Astrocyte (in vitro differentiated cells and primary cell): ENCODE measurements at regions not wholly inside any gene's neighbourhood (a gene's known extent, or its start where the extent isn't known, plus 50 kb on each side); places are given as distances from the start of the nearest gene placed in this dataset.

Experiments
- DNase-seq: peaks from one replicate; pipeline ENCODE4 v3.0.0-alpha.2; 2010; ENCODE audit warnings: low read depth
- FAIRE-seq: peaks from 2 replicates; lab custom pipeline; 2011; peaks lifted over from hg19 to GRCh38; lab: Jason Lieb, UNC
- H2AFZ ChIP-seq: 2 replicates; pipeline ENCODE4 v1.6.0; 2012; ENCODE audit warnings: low read depth, low read length, inconsistent platforms
- H3K27ac ChIP-seq: 2 replicates; pipeline ENCODE4 v1.5.1; 2011; ENCODE audit warnings: low read depth, low read length, inconsistent platforms
- H3K27me3 ChIP-seq: 2 replicates; pipeline ENCODE4 v1.6.0; 2011; ENCODE audit warnings: low read length, inconsistent platforms; ENCODE audit not compliant: insufficient read depth
- H3K36me3 ChIP-seq: 2 replicates; pipeline ENCODE4 v1.5.1; 2011; ENCODE audit warnings: low read length, inconsistent platforms; ENCODE audit not compliant: insufficient read depth
- H3K4me1 ChIP-seq: 2 replicates; pipeline ENCODE4 v1.5.1; 2011; ENCODE audit warnings: low read length, inconsistent platforms; ENCODE audit not compliant: insufficient read depth
- H3K4me2 ChIP-seq: 2 replicates; pipeline ENCODE4 v1.6.0; 2012; ENCODE audit warnings: low read length, inconsistent platforms
- H3K4me3 ChIP-seq: 2 replicates; pipeline ENCODE4 v1.5.1; 2011; ENCODE audit warnings: low read depth, mild to moderate bottlenecking, low read length, inconsistent platforms; ENCODE audit not compliant: insufficient read depth
- H3K79me2 ChIP-seq: 2 replicates; pipeline ENCODE4 v1.6.0; 2012; ENCODE audit warnings: mild to moderate bottlenecking, low read length, inconsistent platforms; ENCODE audit not compliant: insufficient read depth
- H3K9ac ChIP-seq: 2 replicates; pipeline ENCODE4 v1.6.0; 2012; ENCODE audit warnings: mild to moderate bottlenecking, low read length, inconsistent platforms
- H3K9me3 ChIP-seq: 2 replicates; pipeline ENCODE4 v1.5.1; 2012; ENCODE audit warnings: low read depth, mild to moderate bottlenecking, low read length, inconsistent platforms; ENCODE audit not compliant: insufficient read depth
- H4K20me1 ChIP-seq: 2 replicates; pipeline ENCODE4 v1.6.0; 2012; ENCODE audit warnings: low read length, inconsistent platforms; ENCODE audit not compliant: insufficient read depth
- H3K27ac Mint-ChIP-seq: one replicate; pipeline ENCODE4 v1.8.0; 2021; ENCODE audit warnings: mild to moderate bottlenecking, mixed read lengths; ENCODE audit not compliant: unreplicated experiment
- H3K27me3 Mint-ChIP-seq: one replicate; pipeline ENCODE4 v1.8.0; 2021; ENCODE audit warnings: low read depth, mixed read lengths; ENCODE audit not compliant: unreplicated experiment
- H3K36me3 Mint-ChIP-seq: one replicate; pipeline ENCODE4 v1.8.0; 2021; ENCODE audit warnings: low read depth, mixed read lengths; ENCODE audit not compliant: unreplicated experiment
- H3K4me1 Mint-ChIP-seq: one replicate; pipeline ENCODE4 v1.8.0; 2021; ENCODE audit warnings: low read depth, mixed read lengths; ENCODE audit not compliant: unreplicated experiment
- H3K4me3 Mint-ChIP-seq: one replicate; pipeline ENCODE4 v1.8.0; 2021; ENCODE audit warnings: mild to moderate bottlenecking, moderate library complexity, mixed read lengths; ENCODE audit not compliant: unreplicated experiment
- H3K9me3 Mint-ChIP-seq: one replicate; pipeline ENCODE4 v1.8.0; 2021; ENCODE audit warnings: mild to moderate bottlenecking, mixed read lengths; ENCODE audit not compliant: unreplicated experiment
- CTCF ChIP-seq: IDR thresholded peaks from 2 replicates; pipeline ENCODE4 v1.5.1; 2011; ENCODE audit warnings: low read depth, mild to moderate bottlenecking, inconsistent platforms, low read length, moderate library complexity; ENCODE audit not compliant: insufficient read depth
- EZH2 ChIP-seq: IDR thresholded peaks from 2 replicates; pipeline ENCODE4 v1.6.1; 2012; ENCODE audit warnings: mild to moderate bottlenecking, low read length, inconsistent platforms; ENCODE audit not compliant: insufficient read depth

- Histone ChIP-seq H3K4me2 (no peak overlapping the region), H3K27ac (no peak overlapping the region), H3K36me3 (no peaks in the 10 kb centered on the region), H3K9me3 (no peaks in the 10 kb centered on the region), H3K27me3 (no peaks in the 10 kb centered on the region), H3K9ac (no peak overlapping the region), H4K20me1 (no peaks in the 10 kb centered on the region), H3K4me3 (no peak overlapping the region), H3K79me2 (no peaks in the 10 kb centered on the region), H2AFZ (no peak overlapping the region), H3K4me1 (no peaks in the 10 kb centered on the region)
- no peak for FAIRE-seq
- Mint-ChIP-seq H3K27me3 (peaks cover 29% of the 10 kb centered on the region), H3K27ac (no peak overlapping the region), H3K4me1 (peaks cover 8% of the 10 kb centered on the region), H3K4me3 (no peak overlapping the region), H3K36me3 (no peaks in the 10 kb centered on the region), H3K9me3 (peaks cover 2% of the 10 kb centered on the region)
- TF ChIP-seq CTCF: no peak
- TF ChIP-seq EZH2: no peak
- no peak for DNase-seq
These were observed 89.6 kb upstream of the SNRK start for GRCh38 chr3:43196721-43197120.

GRCh38 chr3:43195115-43195498, 89.2 kb upstream of the POMGNT2 start:
- Histone ChIP-seq H4K20me1 (no peaks in the 10 kb centered on the region), H3K4me3 (no peak overlapping the region), H3K27ac (no peak overlapping the region), H3K79me2 (no peaks in the 10 kb centered on the region), H3K27me3 (no peaks in the 10 kb centered on the region), H3K4me1 (peaks cover 3% of the 10 kb centered on the region), H3K4me2 (no peak overlapping the region), H3K9me3 (no peaks in the 10 kb centered on the region), H3K36me3 (no peaks in the 10 kb centered on the region), H3K9ac (no peak overlapping the region), H2AFZ (no peak overlapping the region)
- no peaks in the 10 kb centered on the region for H3K36me3 Mint-ChIP-seq
- FAIRE-seq: no peak
- H3K4me3 Mint-ChIP-seq: no peak overlapping the region
- H3K9me3 Mint-ChIP-seq: peaks cover 2% of the 10 kb centered on the region
- H3K27ac Mint-ChIP-seq: no peak overlapping the region
- TF ChIP-seq CTCF (no peak), EZH2 (no peak)
- peaks cover 8% of the 10 kb centered on the region for H3K4me1 Mint-ChIP-seq
- peaks cover 28% of the 10 kb centered on the region for H3K27me3 Mint-ChIP-seq
- no peak for DNase-seq

- peaks cover 8% of the 10 kb centered on the region for H3K4me1 Mint-ChIP-seq
- H3K9ac ChIP-seq: no peak overlapping the region
- H3K27ac Mint-ChIP-seq: no peak overlapping the region
- DNase-seq: no peak
- H3K36me3 ChIP-seq: no peaks in the 10 kb centered on the region
- no peaks in the 10 kb centered on the region for H4K20me1 ChIP-seq
- H3K9me3 Mint-ChIP-seq: peaks cover 2% of the 10 kb centered on the region
- no peak overlapping the region for H3K4me3 Mint-ChIP-seq
- FAIRE-seq: no peak
- no peaks in the 10 kb centered on the region for H3K79me2 ChIP-seq
- H3K4me3 ChIP-seq: no peak overlapping the region
- H3K27ac ChIP-seq: no peak overlapping the region
- H3K9me3 ChIP-seq: no peaks in the 10 kb centered on the region
- peaks cover 29% of the 10 kb centered on the region for H3K27me3 Mint-ChIP-seq
- peaks cover 6% of the 10 kb centered on the region for H3K4me1 ChIP-seq
- no peaks in the 10 kb centered on the region for H3K27me3 ChIP-seq
- TF ChIP-seq EZH2 (no peak), CTCF (no peak)
- no peak overlapping the region for H3K4me2 ChIP-seq
- no peak overlapping the region for H2AFZ ChIP-seq
- H3K36me3 Mint-ChIP-seq: no peaks in the 10 kb centered on the region
These were observed 88.7 kb upstream of the POMGNT2 start for GRCh38 chr3:43194490-43195114.
